HCT116 (cell line): ENCODE measurements at regions not wholly inside any gene's neighbourhood (a gene's known extent, or its start where the extent isn't known, plus 50 kb on each side); places are given as distances from the start of the nearest gene placed in this dataset.

ENCODE experiments used
- ATAC-seq: fragments of 200-7000 bp; cut with Tn5 transposase; 2 replicates; pipeline ENCODE4 v1.9.1; 2020; ENCODE audit warnings: mild to moderate bottlenecking, moderate library complexity
- BruUV-seq: library from RNA; stranded (reverse); fragments of 400-500 nt; replicated peaks from 2 replicates; lab custom pipeline; 2021; lab: Mats Ljungman, UMichigan
- CTCF ChIA-PET: fragments of 300-600 bp; sonication (Branson Sonifier 250); formaldehyde crosslinking; loops from one replicate; lab custom pipeline; 2021; ENCODE audit warnings: antibody characterized with exemption; lab: Charles Lee
- POLR2A ChIA-PET: fragments of 300-600, 350-600 bp; sonication (Branson Sonifier 250); formaldehyde crosslinking; loops from one replicate; lab custom pipeline; 2021; ENCODE audit warnings: antibody characterized with exemption; lab: Charles Lee
- RAD21 ChIA-PET, 2 experiments: fragments of 300-600 bp; sonication (Branson Sonifier 250); formaldehyde crosslinking; loops; one replicate each; lab custom pipeline; 2023; ENCODE audit warnings: low total read pairs in 2 of 2; ENCODE audit not compliant: uncharacterized antibody in 2 of 2, unreplicated experiment in 2 of 2, low non-redundant PET in 1 of 2; lab: Charles Lee
- DNase-seq: peaks from one replicate; pipeline ENCODE4 v3.0.0-alpha.2; 2010; ENCODE audit warnings: low read depth, low spot score
- H2AFZ ChIP-seq: fragments of 200-600 bp; shearing (Covaris generic), sonication (generic); 2 replicates; pipeline ENCODE4 v1.6.1; 2017; ENCODE audit warnings: low read depth, mixed run types, mixed read lengths, antibody characterized with exemption, low read length; ENCODE audit not compliant: poor library complexity, severe bottlenecking
- H3K27ac ChIP-seq: 2 replicates; pipeline ENCODE4 v1.5.1; 2012; ENCODE audit warnings: low read depth, low read length
- H3K27me3 ChIP-seq: fragments of 200-600 bp; sonication (generic); 2 replicates; pipeline ENCODE4 v1.6.1; 2016; ENCODE audit warnings: mixed run types, low read length, mixed read lengths; ENCODE audit not compliant: insufficient read depth
- H3K36me3 ChIP-seq, 2 experiments: fragments of 200-500 bp in 1 of 2; fragments of 200-600 bp in 1 of 2; sonication (Bioruptor generic) in 1 of 2; sonication (generic) in 1 of 2; 2 replicates each; pipeline versions ENCODE4 v1.5.1 to v1.6.1; 2014 to 2016; ENCODE audit warnings: low read length in 2 of 2, inconsistent platforms in 1 of 2, mixed read lengths in 1 of 2, mixed run types in 1 of 2; ENCODE audit not compliant: insufficient read depth in 2 of 2, control insufficient read depth in 1 of 2
- H3K4me1 ChIP-seq, 2 experiments: fragments of 200-600 bp in 1 of 2; sonication (generic) in 1 of 2; 2 replicates each; pipeline versions ENCODE4 v1.5.1 to v1.6.1; 2012 to 2017; ENCODE audit warnings: low read length in 2 of 2, inconsistent platforms in 1 of 2, mild to moderate bottlenecking in 1 of 2, mixed read lengths in 1 of 2, mixed run types in 1 of 2, moderate library complexity in 1 of 2; ENCODE audit not compliant: insufficient read depth in 2 of 2, control insufficient read depth in 1 of 2
- H3K4me2 ChIP-seq: fragments of 200-600 bp; sonication (generic); 2 replicates; pipeline ENCODE4 v1.6.1; 2017; ENCODE audit warnings: mixed run types, low read length, mixed read lengths
- H3K4me3 ChIP-seq, 2 experiments: fragments of 200-600 bp in 1 of 2; sonication (generic) in 1 of 2; replicated peaks in 1 of 2; 2 replicates each; pipeline ENCODE4 v1.5.1; 2011 to 2016; ENCODE audit warnings: low read length in 2 of 2, control low read depth in 1 of 2, low read depth in 1 of 2, mild to moderate bottlenecking in 1 of 2, mixed read lengths in 1 of 2, mixed run types in 1 of 2
- H3K79me2 ChIP-seq: fragments of 200-600 bp; sonication (generic); 2 replicates; pipeline ENCODE4 v1.6.1; 2017; ENCODE audit warnings: mild to moderate bottlenecking, mixed run types, low read length, moderate library complexity, mixed read lengths; ENCODE audit not compliant: insufficient read depth
- H3K9ac ChIP-seq: fragments of 200-600 bp; sonication (generic); 2 replicates; pipeline ENCODE4 v1.6.1; 2016; ENCODE audit warnings: low read length, mixed read lengths
- H3K9me2 ChIP-seq: fragments of 200-600 bp; sonication (generic), shearing (Covaris generic); 2 replicates; pipeline ENCODE4 v1.6.1; 2017; ENCODE audit warnings: mixed run types, mild to moderate bottlenecking, moderate library complexity; ENCODE audit not compliant: insufficient read depth
- H3K9me3 ChIP-seq, 2 experiments: fragments of 200-500 bp in 1 of 2; fragments of 200-600 bp in 1 of 2; sonication (Bioruptor generic) in 1 of 2; sonication (generic) in 1 of 2; 2 replicates each; pipeline ENCODE4 v1.6.1; 2014 to 2017; ENCODE audit warnings: low read length in 2 of 2, mixed read lengths in 2 of 2, inconsistent platforms in 1 of 2, low read depth in 1 of 2, mild to moderate bottlenecking in 1 of 2, mixed run types in 1 of 2, moderate library complexity in 1 of 2; ENCODE audit not compliant: control insufficient read depth in 1 of 2, insufficient read depth in 1 of 2
- H4K20me1 ChIP-seq: fragments of 200-600 bp; sonication (generic), shearing (Covaris generic); 2 replicates; pipeline ENCODE4 v1.6.1; 2017; ENCODE audit warnings: mixed run types, mild to moderate bottlenecking, moderate library complexity; ENCODE audit not compliant: insufficient read depth
- ATF3 ChIP-seq: IDR thresholded peaks from 2 replicates; pipeline ENCODE4 v1.6.1; 2012
- CBX3 ChIP-seq: IDR thresholded peaks from 2 replicates; pipeline ENCODE4 v1.6.1; 2012; ENCODE audit warnings: low read depth
- CTCF ChIP-seq, 3 experiments: fragments of 200-600 bp in 1 of 3; sonication (generic) in 1 of 3; IDR thresholded peaks in 2 of 3; conservative IDR thresholded peaks in 1 of 3; 2 replicates each; pipeline ENCODE4 v1.5.1; 2012 to 2017; ENCODE audit warnings: low read depth in 2 of 3, low read length in 2 of 3, antibody characterized with exemption in 1 of 3, borderline replicate concordance in 1 of 3, control low read depth in 1 of 3, mild to moderate bottlenecking in 1 of 3, mixed read lengths in 1 of 3, mixed run types in 1 of 3, moderate library complexity in 1 of 3; ENCODE audit not compliant: insufficient read depth in 1 of 3
- EGR1 ChIP-seq: IDR thresholded peaks from 2 replicates; pipeline ENCODE4 v1.6.1; 2012; ENCODE audit warnings: low read depth
- ELF1 ChIP-seq: IDR thresholded peaks from 2 replicates; pipeline ENCODE4 v1.6.1; 2012; ENCODE audit warnings: low read depth, borderline replicate concordance
- EZH2 ChIP-seq: fragments of 200-600 bp; sonication (generic); IDR thresholded peaks from 2 replicates; pipeline ENCODE4 v1.6.1; 2017; ENCODE audit warnings: antibody characterized with exemption, mixed run types
- EZH2phosphoT487 ChIP-seq: fragments of 200-600 bp; IDR thresholded peaks from 2 replicates; pipeline ENCODE4 v1.6.1; 2018; ENCODE audit warnings: antibody characterized with exemption, borderline replicate concordance
- MAX ChIP-seq: IDR thresholded peaks from 2 replicates; pipeline ENCODE4 v1.6.1; 2012
- POLR2A ChIP-seq: IDR thresholded peaks from 2 replicates; pipeline ENCODE4 v1.7.0; 2011; ENCODE audit warnings: borderline replicate concordance; ENCODE audit not compliant: insufficient read depth, insufficient read length; ENCODE audit errors: extremely low read depth
- POLR2AphosphoS5 ChIP-seq: IDR thresholded peaks from 2 replicates; pipeline ENCODE4 v1.6.1; 2011; ENCODE audit warnings: mild to moderate bottlenecking, low read depth, low read length, moderate library complexity
- RAD21 ChIP-seq: IDR thresholded peaks from 2 replicates; pipeline ENCODE4 v1.6.1; 2012; ENCODE audit warnings: low read depth, mild to moderate bottlenecking
- REST ChIP-seq: IDR thresholded peaks from 2 replicates; pipeline ENCODE4 v1.6.1; 2012; ENCODE audit warnings: low read depth
- SIN3A ChIP-seq: IDR thresholded peaks from 2 replicates; pipeline ENCODE4 v1.6.1; 2012; ENCODE audit warnings: low read depth
- SRF ChIP-seq: IDR thresholded peaks from 2 replicates; pipeline ENCODE4 v1.6.1; 2012; ENCODE audit warnings: low read depth
- TCF7L2 ChIP-seq: IDR thresholded peaks from 2 replicates; pipeline ENCODE4 v1.7.0; 2011; ENCODE audit warnings: borderline replicate concordance, inconsistent platforms; ENCODE audit not compliant: insufficient read depth, insufficient read length; ENCODE audit errors: extremely low read depth
- YY1 ChIP-seq: IDR thresholded peaks from 2 replicates; pipeline ENCODE4 v1.6.1; 2011; ENCODE audit warnings: low read length, low read depth, moderate library complexity, mild to moderate bottlenecking; ENCODE audit not compliant: insufficient replicate concordance; ENCODE audit errors: extremely low read depth
- ZBTB33 ChIP-seq: IDR thresholded peaks from 2 replicates; pipeline ENCODE4 v1.6.1; 2011; ENCODE audit warnings: mild to moderate bottlenecking, low read length, moderate library complexity; ENCODE audit not compliant: insufficient replicate concordance; ENCODE audit errors: extremely low read depth
- ZFX ChIP-seq: fragments of 450-650 bp; IDR thresholded peaks from 2 replicates; pipeline ENCODE4 v1.6.1; 2017
- ZNF274 ChIP-seq: fragments of 200-500 bp; sonication (Bioruptor generic); IDR thresholded peaks from 2 replicates; pipeline ENCODE4 v1.6.1; 2014; ENCODE audit warnings: mild to moderate bottlenecking, low read depth, low read length, inconsistent platforms
- intact Hi-C: fragments of 100-400 bp; cut with micrococcal nuclease; formaldehyde crosslinking; loops from 2 replicates; pipeline ENCODE4 v1.10.0; 2022

DNA sequence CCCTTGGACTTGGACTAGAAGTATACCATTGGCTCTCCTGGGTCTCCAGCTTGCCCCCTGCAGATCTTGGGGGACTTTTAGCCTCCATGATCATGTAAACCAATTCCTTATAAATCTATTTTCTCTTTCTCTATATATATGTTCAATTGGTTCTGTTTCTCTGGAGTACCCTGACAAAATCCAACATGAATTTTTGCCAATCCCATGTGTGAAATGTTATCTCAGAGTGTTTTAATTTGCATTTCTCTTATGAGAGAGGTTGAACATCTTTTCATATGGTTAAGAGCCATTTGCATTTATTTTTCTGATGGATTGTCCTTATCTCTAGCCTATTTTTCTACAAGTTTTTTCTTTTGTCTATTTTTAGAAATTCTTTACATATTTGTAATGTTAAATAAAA lies 131.7 kb upstream of the NEO1 start:
- H3K36me3 ChIP-seq, result no peaks in the 10 kb centered on the region
- no TSS peak for BruUV-seq
- ChIA-PET RAD21 (no interaction called here), POLR2A (no interaction called here), CTCF (no interaction called here)
- H4K20me1 ChIP-seq, result no peaks in the 10 kb centered on the region
- no peak overlapping the region for H3K9ac ChIP-seq
- H2AFZ ChIP-seq, result no peak overlapping the region
- intact Hi-C loops, result no loop called here
- H3K9me3 ChIP-seq, result no peaks in the 10 kb centered on the region
- no peak overlapping the region for H3K27ac ChIP-seq
- ATAC-seq (no peak), DNase-seq (no peak)
- no peak overlapping the region for H3K4me3 ChIP-seq
- H3K79me2 ChIP-seq, result no peaks in the 10 kb centered on the region
- H3K27me3 ChIP-seq, result peaks cover under 1% of the 10 kb centered on the region; the same call in 1 of the 2 replicates
- no peak overlapping the region for H3K4me2 ChIP-seq
- no peak for TF ChIP-seq SRF
- no peak for TF ChIP-seq REST
- no peak for TF ChIP-seq YY1
- TF ChIP-seq POLR2A, result no peak
- no peak for TF ChIP-seq TCF7L2
- TF ChIP-seq EGR1, result no peak
- no peak for TF ChIP-seq CTCF (IDR thresholded peaks at IDR 0.05 in 2 of 3, conservative IDR thresholded peaks at IDR 0.05 in 1 of 3; ENCODE audit: borderline replicate concordance in 1 of 3, insufficient read depth in 1 of 3, low read depth in 2 of 3, low read length in 2 of 3)
- TF ChIP-seq ZNF274, result no peak
- TF ChIP-seq RAD21, result no peak
- TF ChIP-seq EZH2, result no peak
- TF ChIP-seq CBX3, result no peak
- no peak for TF ChIP-seq SIN3A
- TF ChIP-seq ZFX, result no peak
- TF ChIP-seq EZH2phosphoT487, result no peak
- no peak for TF ChIP-seq ATF3
- no peak for TF ChIP-seq MAX
- no peak for TF ChIP-seq ELF1
- no peak for TF ChIP-seq POLR2AphosphoS5
- TF ChIP-seq ZBTB33, result no peak
- TF ChIP-seq, all 23 proteins: peak for 0
- H3K9me2 ChIP-seq, result no peaks in the 10 kb centered on the region
- peaks cover 0 to 4% of the 10 kb centered on the region in 2 experiments; a peak in 1 of 4 replicates for H3K4me1 ChIP-seq
